ENCODE measurements at regions not wholly inside any gene's neighbourhood (a gene's known extent, or its start where the extent isn't known, plus 50 kb on each side); places are given as distances from the start of the nearest gene placed in this dataset.
"Not testable (repeated sequence)": the region's sequence is repeated elsewhere in the genome, so short reads cannot be mapped to it uniquely, and the experiment has no call there.

DNA sequence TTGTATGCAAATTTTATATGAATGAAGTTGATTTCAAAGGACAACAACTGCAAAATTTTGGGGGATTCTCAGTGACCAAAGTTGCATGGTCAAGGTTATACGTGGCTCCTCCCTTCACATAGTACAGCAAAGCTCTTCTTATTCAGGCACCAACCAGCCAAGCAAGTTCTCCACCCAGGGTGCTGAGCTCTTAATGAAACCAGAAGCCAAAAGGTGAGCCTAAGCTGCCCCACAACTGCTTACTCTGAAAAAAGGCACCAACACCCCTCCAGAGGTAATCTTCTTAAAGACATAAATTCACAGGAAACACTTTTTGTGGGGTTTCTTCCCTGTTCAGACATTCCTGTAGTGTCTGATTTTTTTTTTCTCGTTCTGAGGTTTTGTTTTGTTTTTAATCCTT lies 106.1 kb upstream of the GMNC start:
- H3K36me3 ChIP-seq (ENCODE audit: control insufficient read depth, insufficient read depth, low read length) = no peaks in the 10 kb centered on the region
- TF ChIP-seq, protein P1, sequence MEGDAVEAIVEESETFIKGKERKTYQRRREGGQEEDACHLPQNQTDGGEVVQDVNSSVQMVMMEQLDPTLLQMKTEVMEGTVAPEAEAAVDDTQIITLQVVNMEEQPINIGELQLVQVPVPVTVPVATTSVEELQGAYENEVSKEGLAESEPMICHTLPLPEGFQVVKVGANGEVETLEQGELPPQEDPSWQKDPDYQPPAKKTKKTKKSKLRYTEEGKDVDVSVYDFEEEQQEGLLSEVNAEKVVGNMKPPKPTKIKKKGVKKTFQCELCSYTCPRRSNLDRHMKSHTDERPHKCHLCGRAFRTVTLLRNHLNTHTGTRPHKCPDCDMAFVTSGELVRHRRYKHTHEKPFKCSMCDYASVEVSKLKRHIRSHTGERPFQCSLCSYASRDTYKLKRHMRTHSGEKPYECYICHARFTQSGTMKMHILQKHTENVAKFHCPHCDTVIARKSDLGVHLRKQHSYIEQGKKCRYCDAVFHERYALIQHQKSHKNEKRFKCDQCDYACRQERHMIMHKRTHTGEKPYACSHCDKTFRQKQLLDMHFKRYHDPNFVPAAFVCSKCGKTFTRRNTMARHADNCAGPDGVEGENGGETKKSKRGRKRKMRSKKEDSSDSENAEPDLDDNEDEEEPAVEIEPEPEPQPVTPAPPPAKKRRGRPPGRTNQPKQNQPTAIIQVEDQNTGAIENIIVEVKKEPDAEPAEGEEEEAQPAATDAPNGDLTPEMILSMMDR (IDR thresholded peaks at IDR 0.05; ENCODE audit: insufficient read depth, low read length, poor library complexity, severe bottlenecking) = no peak
- H3K4me3 ChIP-seq (ENCODE audit: low read depth, low read length) = no peak overlapping the region
- H3K27me3 ChIP-seq (ENCODE audit: control insufficient read depth, insufficient read depth, low read length) = no peaks in the 10 kb centered on the region
- no peak for DNase-seq (ENCODE audit: low read depth)

DNA sequence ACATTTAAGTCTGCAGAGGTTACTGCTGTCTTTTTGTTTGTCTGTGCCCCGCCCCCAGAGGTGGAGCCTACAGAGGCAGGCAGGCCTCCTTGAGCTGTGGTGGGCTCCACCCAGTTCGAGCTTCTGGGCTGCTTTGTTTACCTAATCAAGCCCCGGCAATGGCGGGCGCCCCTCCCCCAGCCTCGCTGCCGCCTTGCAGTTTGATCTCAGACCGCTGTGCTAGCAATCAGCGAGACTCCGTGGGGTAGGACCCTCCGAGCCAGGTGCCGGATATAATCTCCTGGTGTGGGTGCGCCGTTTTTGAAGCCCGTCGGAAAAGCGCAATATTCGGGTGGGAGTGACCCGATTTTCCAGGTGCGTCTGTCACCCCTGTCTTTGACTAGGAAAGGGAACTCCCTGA lies 102.4 kb upstream of the GMNC start:
- not testable (repeated sequence) for H3K36me3 ChIP-seq (ENCODE audit: control insufficient read depth, insufficient read depth, low read length); H3K4me3 ChIP-seq (ENCODE audit: low read depth, low read length); DNase-seq (ENCODE audit: low read depth); H3K27me3 ChIP-seq (ENCODE audit: control insufficient read depth, insufficient read depth, low read length)

DNA sequence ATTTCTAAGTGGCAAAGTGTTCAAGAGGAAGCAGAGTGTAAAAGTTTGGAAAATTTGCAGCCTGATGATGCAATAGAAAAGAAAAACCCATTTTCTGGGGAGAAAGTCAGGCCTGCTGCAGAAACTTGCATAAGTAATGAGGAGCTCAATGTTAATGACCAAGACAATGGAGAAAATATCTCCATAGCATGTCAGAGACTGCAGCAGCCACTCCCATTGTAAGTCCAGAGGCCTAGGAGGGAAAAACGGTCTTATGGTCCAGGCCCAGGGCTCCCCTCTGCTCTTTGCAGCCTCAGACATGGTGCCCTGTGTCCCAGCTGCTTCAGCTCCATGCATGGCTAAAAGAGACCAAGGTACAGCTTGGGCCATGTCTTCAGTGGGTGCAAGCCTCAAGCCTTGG lies 96.6 kb upstream of the GMNC start:
- TF ChIP-seq, protein P1 (IDR thresholded peaks at IDR 0.05; ENCODE audit: insufficient read depth, low read length, poor library complexity, severe bottlenecking) = no peak
- Histone ChIP-seq H3K27me3 (ENCODE audit: control insufficient read depth, insufficient read depth, low read length) (no peaks in the 10 kb centered on the region), H3K36me3 (ENCODE audit: control insufficient read depth, insufficient read depth, low read length) (no peaks in the 10 kb centered on the region), H3K4me3 (ENCODE audit: low read depth, low read length) (no peak overlapping the region)
- no peak for DNase-seq (ENCODE audit: low read depth)

DNA sequence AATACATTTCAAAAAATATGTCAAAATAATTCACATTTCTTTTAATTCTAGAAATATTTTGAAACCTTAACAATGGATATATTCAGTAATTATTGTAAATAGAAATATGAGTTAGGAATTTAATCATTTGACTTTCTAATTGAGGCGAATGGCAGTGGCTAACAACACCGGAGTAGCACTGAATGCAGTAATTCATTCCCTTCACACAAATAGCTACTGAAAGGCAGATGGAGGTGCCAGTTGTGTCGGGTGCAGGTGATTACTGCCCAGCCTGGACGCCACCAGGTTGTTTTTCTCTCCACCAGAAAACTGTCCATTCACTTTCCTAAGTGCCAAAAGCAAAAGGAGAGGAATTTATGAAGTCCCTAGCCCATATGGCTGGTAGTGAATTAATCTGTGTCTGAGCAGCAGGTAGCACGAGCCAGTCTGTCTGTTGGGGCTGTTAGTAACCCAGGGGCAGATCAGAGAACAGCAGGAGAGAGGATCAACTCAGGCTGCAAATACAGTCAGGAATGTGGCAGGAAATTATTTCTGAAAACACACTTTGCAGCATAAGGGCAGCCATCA lies 79.3 kb upstream of the GMNC start:
- TF ChIP-seq, protein P1 (IDR thresholded peaks at IDR 0.05; ENCODE audit: insufficient read depth, low read length, poor library complexity, severe bottlenecking) = no peak
- Histone ChIP-seq H3K27me3 (ENCODE audit: control insufficient read depth, insufficient read depth, low read length) (no peaks in the 10 kb centered on the region), H3K4me3 (ENCODE audit: low read depth, low read length) (no peak overlapping the region), H3K36me3 (ENCODE audit: control insufficient read depth, insufficient read depth, low read length) (no peaks in the 10 kb centered on the region)
- no peak for DNase-seq (ENCODE audit: low read depth)

DNA sequence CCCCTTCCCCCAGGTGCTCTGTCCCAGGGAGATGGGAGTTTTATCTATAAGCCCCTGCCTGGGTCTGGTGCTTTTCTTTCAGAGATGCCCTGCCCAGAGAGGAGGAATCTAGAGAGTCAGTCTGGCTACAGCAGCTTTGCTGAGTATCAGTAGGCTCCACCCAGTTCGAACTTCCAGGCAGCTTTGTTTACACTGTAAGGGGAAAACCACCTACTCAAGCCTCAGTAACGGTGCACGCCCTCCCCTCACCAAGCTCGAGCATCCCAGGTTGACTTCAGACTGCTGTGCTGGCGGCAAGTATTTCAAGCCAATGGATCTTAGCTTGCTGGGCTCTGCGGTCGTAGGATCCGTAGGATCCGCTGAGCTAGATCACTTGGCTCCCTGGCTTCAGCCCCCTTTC lies 72.1 kb upstream of the GMNC start:
- not testable (repeated sequence) for H3K27me3 ChIP-seq (ENCODE audit: control insufficient read depth, insufficient read depth, low read length); DNase-seq (ENCODE audit: low read depth); H3K4me3 ChIP-seq (ENCODE audit: low read depth, low read length); H3K36me3 ChIP-seq (ENCODE audit: control insufficient read depth, insufficient read depth, low read length)

DNA sequence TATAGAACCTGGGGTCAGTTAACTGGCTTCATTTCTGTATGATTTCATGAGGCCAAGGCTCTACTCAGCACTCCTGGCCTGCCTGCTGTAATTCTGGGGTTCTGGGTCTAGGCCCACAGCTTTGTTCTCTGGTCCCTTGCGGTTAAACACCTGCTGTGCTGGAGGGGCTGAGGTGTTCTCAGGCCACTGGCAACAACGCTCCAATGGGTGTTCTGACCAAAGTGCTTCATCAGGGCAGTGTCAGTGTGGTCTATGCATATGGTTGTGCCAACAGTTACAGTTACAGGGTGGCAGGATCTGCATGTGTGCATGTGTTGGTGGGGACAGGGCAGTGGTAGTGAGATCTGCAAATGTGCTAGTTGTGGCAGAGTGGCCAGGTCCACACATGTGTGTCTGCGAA lies 64.1 kb upstream of the GMNC start:
- H3K36me3 ChIP-seq (ENCODE audit: control insufficient read depth, insufficient read depth, low read length) = no peaks in the 10 kb centered on the region
- no peak overlapping the region for H3K4me3 ChIP-seq (ENCODE audit: low read depth, low read length)
- TF ChIP-seq, protein P1 (IDR thresholded peaks at IDR 0.05; ENCODE audit: insufficient read depth, low read length, poor library complexity, severe bottlenecking) = no peak
- no peak for DNase-seq (ENCODE audit: low read depth)
- no peaks in the 10 kb centered on the region for H3K27me3 ChIP-seq (ENCODE audit: control insufficient read depth, insufficient read depth, low read length)

DNA sequence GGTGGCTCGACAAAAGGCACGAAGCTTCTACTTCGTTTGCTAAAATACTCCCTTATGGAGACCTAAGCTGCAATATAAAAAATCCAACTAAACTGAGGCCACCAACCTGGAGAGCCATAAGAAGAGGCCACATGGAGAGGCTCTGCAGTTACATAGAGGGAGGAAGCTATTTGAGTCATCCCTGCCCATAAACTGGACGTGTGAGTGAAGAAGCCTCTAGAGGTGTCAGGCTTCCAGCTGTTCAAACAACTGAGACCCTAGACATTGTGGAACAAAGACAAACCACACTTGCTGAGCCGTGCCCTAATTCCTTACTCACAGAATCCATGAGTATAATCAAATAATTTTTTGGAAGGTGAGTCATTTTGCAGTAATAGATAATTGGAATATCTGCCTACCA lies 50.2 kb upstream of the GMNC start:
- TF ChIP-seq, protein P1 (IDR thresholded peaks at IDR 0.05; ENCODE audit: insufficient read depth, low read length, poor library complexity, severe bottlenecking) = no peak
- no peaks in the 10 kb centered on the region for H3K27me3 ChIP-seq (ENCODE audit: control insufficient read depth, insufficient read depth, low read length)
- no peaks in the 10 kb centered on the region for H3K36me3 ChIP-seq (ENCODE audit: control insufficient read depth, insufficient read depth, low read length)
- DNase-seq (ENCODE audit: low read depth) = peak; percentile 10
- no peak overlapping the region for H3K4me3 ChIP-seq (ENCODE audit: low read depth, low read length)

All from kidney epithelial cell (primary cell).